Upper lobe of left lung (tissue), 4 donors: ENCODE measurements at regions not wholly inside any gene's neighbourhood (a gene's known extent, or its start where the extent isn't known, plus 50 kb on each side); places are given as distances from the start of the nearest gene placed in this dataset.

Source experiments
- EP300 ChIP-seq, 4 donors: sonication (generic); formaldehyde crosslinking; IDR thresholded peaks; one replicate each; pipeline ENCODE4 v1.5.1; 2017; ENCODE audit warnings: antibody characterized with exemption in 4 of 4, control low read depth in 2 of 4
- POLR2A ChIP-seq, 4 donors: fragments of 450-650 bp; IDR thresholded peaks; one replicate each; pipeline ENCODE4 v1.5.1; 2016 to 2017; ENCODE audit warnings: antibody characterized with exemption in 4 of 4, mild to moderate bottlenecking in 2 of 4
- TF ChIP-seq, protein P1 (sequence below), 6 experiments: fragments of 450-650 bp in 4 of 6; fragments of 200-600 bp in 2 of 6; sonication (generic) in 2 of 6; IDR thresholded peaks; one replicate each; pipeline ENCODE4 v1.5.1; 2016 to 2019; ENCODE audit warnings: antibody characterized with exemption in 6 of 6

DNA sequence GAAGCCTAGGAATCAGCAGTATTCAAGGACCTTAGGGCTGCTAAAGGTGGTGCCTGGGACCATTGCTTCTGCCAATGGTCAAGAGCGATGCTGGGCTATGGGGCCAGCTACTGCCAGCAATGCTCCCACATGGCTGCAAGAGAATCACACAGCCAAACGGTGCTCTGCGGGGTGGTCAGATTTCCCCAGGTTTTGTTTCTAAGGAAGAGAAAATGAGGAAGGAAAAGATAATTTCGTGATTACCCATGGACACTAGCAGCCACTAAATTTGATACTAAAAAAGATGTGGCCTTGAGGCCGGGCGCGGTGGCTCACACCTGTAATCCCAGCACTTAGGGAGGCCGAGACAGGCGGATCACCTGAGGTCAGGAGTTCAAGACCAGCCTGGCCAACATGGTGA is 83.0 kb downstream of the LYZL2 start:
- TF ChIP-seq, protein P1, sequence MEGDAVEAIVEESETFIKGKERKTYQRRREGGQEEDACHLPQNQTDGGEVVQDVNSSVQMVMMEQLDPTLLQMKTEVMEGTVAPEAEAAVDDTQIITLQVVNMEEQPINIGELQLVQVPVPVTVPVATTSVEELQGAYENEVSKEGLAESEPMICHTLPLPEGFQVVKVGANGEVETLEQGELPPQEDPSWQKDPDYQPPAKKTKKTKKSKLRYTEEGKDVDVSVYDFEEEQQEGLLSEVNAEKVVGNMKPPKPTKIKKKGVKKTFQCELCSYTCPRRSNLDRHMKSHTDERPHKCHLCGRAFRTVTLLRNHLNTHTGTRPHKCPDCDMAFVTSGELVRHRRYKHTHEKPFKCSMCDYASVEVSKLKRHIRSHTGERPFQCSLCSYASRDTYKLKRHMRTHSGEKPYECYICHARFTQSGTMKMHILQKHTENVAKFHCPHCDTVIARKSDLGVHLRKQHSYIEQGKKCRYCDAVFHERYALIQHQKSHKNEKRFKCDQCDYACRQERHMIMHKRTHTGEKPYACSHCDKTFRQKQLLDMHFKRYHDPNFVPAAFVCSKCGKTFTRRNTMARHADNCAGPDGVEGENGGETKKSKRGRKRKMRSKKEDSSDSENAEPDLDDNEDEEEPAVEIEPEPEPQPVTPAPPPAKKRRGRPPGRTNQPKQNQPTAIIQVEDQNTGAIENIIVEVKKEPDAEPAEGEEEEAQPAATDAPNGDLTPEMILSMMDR (IDR thresholded peaks at IDR 0.05): no peak
- no peak for TF ChIP-seq POLR2A (IDR thresholded peaks at IDR 0.05)
- TF ChIP-seq EP300 (IDR thresholded peaks at IDR 0.05): no peak
